BE2C (cell line): ENCODE measurements at regions not wholly inside any gene's neighbourhood (a gene's known extent, or its start where the extent isn't known, plus 50 kb on each side); places are given as distances from the start of the nearest gene placed in this dataset.

Experiments
- DNase-seq: peaks from one replicate; pipeline ENCODE4 v3.0.0-alpha.2; 2020
- H3K27me3 ChIP-seq: fragments of 250-450 bp; sonication (Bioruptor Pico); 2 replicates; pipeline ENCODE4 v1.5.1; 2020; ENCODE audit warnings: mild to moderate bottlenecking
- H3K36me3 ChIP-seq: fragments of 250-450 bp; sonication (Bioruptor Pico); 2 replicates; pipeline ENCODE4 v1.5.1; 2020; ENCODE audit warnings: mild to moderate bottlenecking
- H3K4me1 ChIP-seq: fragments of 250-450 bp; sonication (Bioruptor Pico); 2 replicates; pipeline ENCODE4 v1.5.1; 2020
- H3K4me3 ChIP-seq: 2 replicates; pipeline ENCODE4 v1.5.1; 2011; ENCODE audit warnings: low read depth, low read length
- H3K9me3 ChIP-seq: fragments of 250-450 bp; sonication (Bioruptor Pico); 2 replicates; pipeline ENCODE4 v1.5.1; 2020
- CTCF ChIP-seq: IDR thresholded peaks from 2 replicates; pipeline ENCODE4 v1.5.1; 2012; ENCODE audit warnings: mild to moderate bottlenecking, low read depth, low read length

GRCh38 chr10:44660271-44660670, 250.9 kb upstream of the TMEM72 start:
- H3K4me1 ChIP-seq: no peaks in the 10 kb centered on the region
- no peak for DNase-seq
- no peak for TF ChIP-seq CTCF
- H3K9me3 ChIP-seq: no peaks in the 10 kb centered on the region
- H3K4me3 ChIP-seq: no peak overlapping the region
- H3K36me3 ChIP-seq: no peaks in the 10 kb centered on the region
- no peaks in the 10 kb centered on the region for H3K27me3 ChIP-seq

- H3K4me1 ChIP-seq: no peaks in the 10 kb centered on the region
- no peaks in the 10 kb centered on the region for H3K27me3 ChIP-seq
- no peak for DNase-seq
- H3K4me3 ChIP-seq: no peak overlapping the region
- TF ChIP-seq CTCF: no peak
- H3K9me3 ChIP-seq: no peaks in the 10 kb centered on the region
- H3K36me3 ChIP-seq: no peaks in the 10 kb centered on the region
Observed at GRCh38 chr10:44662051-44662450, 249.1 kb upstream of the TMEM72 start.

- no peaks in the 10 kb centered on the region for H3K36me3 ChIP-seq
- no peaks in the 10 kb centered on the region for H3K9me3 ChIP-seq
- no peaks in the 10 kb centered on the region for H3K4me1 ChIP-seq
- H3K27me3 ChIP-seq: no peaks in the 10 kb centered on the region
- no peak for DNase-seq
- H3K4me3 ChIP-seq: no peak overlapping the region
- no peak for TF ChIP-seq CTCF
Observed at GRCh38 chr10:44668336-44668735, 242.8 kb upstream of the TMEM72 start.

GRCh38 chr10:44671319-44671718, 239.8 kb upstream of the TMEM72 start:
- Histone ChIP-seq H3K4me3 (no peak overlapping the region), H3K4me1 (no peaks in the 10 kb centered on the region), H3K27me3 (no peaks in the 10 kb centered on the region), H3K36me3 (no peaks in the 10 kb centered on the region), H3K9me3 (no peaks in the 10 kb centered on the region)
- no peak for TF ChIP-seq CTCF
- DNase-seq: no peak

GRCh38 chr10:44673245-44673983, 237.7 kb upstream of the TMEM72 start:
- Histone ChIP-seq H3K4me1 (no peaks in the 10 kb centered on the region), H3K4me3 (no peak overlapping the region), H3K27me3 (no peaks in the 10 kb centered on the region), H3K9me3 (no peaks in the 10 kb centered on the region), H3K36me3 (no peaks in the 10 kb centered on the region)
- no peak for TF ChIP-seq CTCF
- no peak for DNase-seq

- Histone ChIP-seq H3K9me3 (no peaks in the 10 kb centered on the region), H3K4me3 (no peak overlapping the region), H3K4me1 (no peaks in the 10 kb centered on the region), H3K27me3 (no peaks in the 10 kb centered on the region), H3K36me3 (no peaks in the 10 kb centered on the region)
- no peak for TF ChIP-seq CTCF
- DNase-seq: no peak
Observed at GRCh38 chr10:44674536-44675386, 236.4 kb upstream of the TMEM72 start.
